ENCODE measurements at regions not wholly inside any gene's neighbourhood (a gene's known extent, or its start where the extent isn't known, plus 50 kb on each side); places are given as distances from the start of the nearest gene placed in this dataset.

DNA sequence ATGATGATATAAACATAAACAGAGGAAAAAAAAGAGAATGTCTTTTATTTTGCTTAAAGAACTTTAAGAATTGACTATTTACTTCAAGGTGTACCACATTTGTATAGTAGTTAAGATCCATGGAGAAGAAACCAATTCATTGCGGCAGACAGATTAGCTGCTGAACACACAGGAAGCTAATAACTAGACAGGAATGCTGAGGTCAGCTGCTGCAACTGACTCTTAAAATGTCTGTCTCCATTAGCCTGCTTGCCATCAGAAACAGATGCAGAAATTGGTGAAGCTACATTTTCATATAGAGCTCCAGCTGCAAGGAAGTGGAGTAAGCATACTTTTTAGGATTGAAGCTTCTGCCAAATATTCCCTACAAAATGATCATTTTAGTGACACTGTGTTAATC, 939.5 kb downstream of the EPHA7 start:
- no peak for TF ChIP-seq CTCF (conservative IDR thresholded peaks at IDR 0.05; ENCODE audit: low read depth, low read length)
- TF ChIP-seq EZH2phosphoT487 (IDR thresholded peaks at IDR 0.05; ENCODE audit: borderline replicate concordance, low read length) = no peak
- no peak for TF ChIP-seq EZH2 (IDR thresholded peaks at IDR 0.05; ENCODE audit: low read length, unreplicated experiment)

Measured in PC-3 (cell line).